Kidney epithelial cell (primary cell): ENCODE measurements at regions not wholly inside any gene's neighbourhood (a gene's known extent, or its start where the extent isn't known, plus 50 kb on each side); places are given as distances from the start of the nearest gene placed in this dataset.

ENCODE experiments used
- DNase-seq: peaks from one replicate; pipeline ENCODE4 v3.0.0-alpha.2; 2010; ENCODE audit warnings: low read depth
- H3K27me3 ChIP-seq: 2 replicates; pipeline ENCODE4 v1.6.0; 2011; ENCODE audit warnings: low read length; ENCODE audit not compliant: control insufficient read depth, insufficient read depth
- H3K36me3 ChIP-seq: 2 replicates; pipeline ENCODE4 v1.5.1; 2011; ENCODE audit warnings: low read length; ENCODE audit not compliant: control insufficient read depth, insufficient read depth
- H3K4me3 ChIP-seq: 2 replicates; pipeline ENCODE4 v1.5.1; 2011; ENCODE audit warnings: low read depth, mild to moderate bottlenecking, control low read depth, low read length
- TF ChIP-seq, protein P1 (sequence below): IDR thresholded peaks from 2 replicates; pipeline ENCODE4 v1.5.1; 2011; ENCODE audit warnings: mild to moderate bottlenecking, moderate library complexity, low read length, control low read depth, inconsistent platforms; ENCODE audit not compliant: insufficient read depth, poor library complexity, severe bottlenecking

GRCh38 chr7:26525398-26526264 lies 234.0 kb downstream of the SNX10 start:
- DNase-seq = no peak
- Histone ChIP-seq H3K36me3 (no peaks in the 10 kb centered on the region), H3K27me3 (no peaks in the 10 kb centered on the region), H3K4me3 (no peak overlapping the region)
- TF ChIP-seq, protein P1, sequence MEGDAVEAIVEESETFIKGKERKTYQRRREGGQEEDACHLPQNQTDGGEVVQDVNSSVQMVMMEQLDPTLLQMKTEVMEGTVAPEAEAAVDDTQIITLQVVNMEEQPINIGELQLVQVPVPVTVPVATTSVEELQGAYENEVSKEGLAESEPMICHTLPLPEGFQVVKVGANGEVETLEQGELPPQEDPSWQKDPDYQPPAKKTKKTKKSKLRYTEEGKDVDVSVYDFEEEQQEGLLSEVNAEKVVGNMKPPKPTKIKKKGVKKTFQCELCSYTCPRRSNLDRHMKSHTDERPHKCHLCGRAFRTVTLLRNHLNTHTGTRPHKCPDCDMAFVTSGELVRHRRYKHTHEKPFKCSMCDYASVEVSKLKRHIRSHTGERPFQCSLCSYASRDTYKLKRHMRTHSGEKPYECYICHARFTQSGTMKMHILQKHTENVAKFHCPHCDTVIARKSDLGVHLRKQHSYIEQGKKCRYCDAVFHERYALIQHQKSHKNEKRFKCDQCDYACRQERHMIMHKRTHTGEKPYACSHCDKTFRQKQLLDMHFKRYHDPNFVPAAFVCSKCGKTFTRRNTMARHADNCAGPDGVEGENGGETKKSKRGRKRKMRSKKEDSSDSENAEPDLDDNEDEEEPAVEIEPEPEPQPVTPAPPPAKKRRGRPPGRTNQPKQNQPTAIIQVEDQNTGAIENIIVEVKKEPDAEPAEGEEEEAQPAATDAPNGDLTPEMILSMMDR = no peak

DNA sequence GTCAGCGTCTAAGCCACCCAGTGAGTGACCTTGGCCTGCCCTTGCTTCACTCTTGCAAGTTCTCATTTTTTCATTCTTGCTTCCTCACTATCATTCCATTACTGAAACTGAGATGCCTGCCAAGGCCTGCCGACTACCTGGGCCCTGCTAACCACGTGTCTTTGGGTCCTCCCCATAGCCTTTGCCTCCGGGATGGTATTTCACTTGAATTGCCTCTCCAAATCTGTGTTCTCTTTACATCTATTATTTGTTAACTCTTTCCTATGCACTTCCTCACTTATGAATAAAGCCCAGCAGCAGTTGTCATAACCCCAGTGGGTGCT lies 234.6 kb downstream of the SNX10 start:
- Histone ChIP-seq H3K36me3 (no peaks in the 10 kb centered on the region), H3K27me3 (peaks cover 2% of the 10 kb centered on the region), H3K4me3 (no peak overlapping the region)
- DNase-seq = no peak
- TF ChIP-seq, protein P1 = no peak

DNA sequence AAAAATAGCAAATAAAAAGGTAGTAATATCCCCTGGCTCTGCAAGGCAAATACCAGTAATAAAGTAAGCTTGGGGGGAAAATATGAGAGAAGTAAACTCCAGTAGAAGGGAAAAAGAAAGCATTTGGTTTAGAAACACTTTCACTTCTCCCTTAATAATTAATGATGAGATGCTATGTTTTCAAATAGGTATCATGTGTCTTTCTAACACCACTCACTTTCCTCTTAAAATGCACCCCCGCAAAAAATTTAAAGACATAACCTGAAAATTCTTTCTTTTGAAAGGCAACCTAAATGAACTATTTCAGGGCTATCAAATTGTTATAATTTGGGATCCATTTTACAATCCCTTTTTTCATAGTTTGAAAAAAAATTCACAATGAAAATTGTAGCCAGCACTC lies 240.3 kb downstream of the SNX10 start:
- H3K4me3 ChIP-seq = no peak overlapping the region
- TF ChIP-seq, protein P1 = no peak
- H3K27me3 ChIP-seq = peaks cover 2% of the 10 kb centered on the region

GRCh38 chr7:26532471-26532870 lies 240.8 kb downstream of the SNX10 start:
- Histone ChIP-seq H3K27me3 (peaks cover 5% of the 10 kb centered on the region), H3K4me3 (no peak overlapping the region), H3K36me3 (no peaks in the 10 kb centered on the region)
- TF ChIP-seq, protein P1 = no peak
- DNase-seq = no peak

More for the DNA sequence above, 240.3 kb downstream of the SNX10 start:
- no peaks in the 10 kb centered on the region for H3K36me3 ChIP-seq
- no peak for DNase-seq

DNA sequence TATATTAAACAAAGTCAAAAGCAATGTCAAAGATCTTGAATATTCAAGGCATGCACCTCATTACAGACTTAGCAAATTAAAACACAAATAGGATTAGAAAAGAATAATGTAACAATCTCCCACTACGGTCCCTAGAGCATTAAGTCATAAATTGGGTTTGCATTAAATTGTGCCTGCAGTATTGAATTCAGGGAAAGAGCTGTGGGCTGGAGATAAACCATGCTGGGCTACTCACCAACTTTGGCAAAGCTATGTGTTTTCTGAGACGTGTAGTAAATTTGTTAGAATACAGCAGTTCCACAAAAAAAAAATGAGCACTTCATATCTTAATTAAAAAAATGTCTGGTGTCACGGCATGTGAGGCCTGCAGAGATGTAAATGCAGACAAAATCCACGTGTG lies 241.6 kb downstream of the SNX10 start:
- TF ChIP-seq, protein P1 = no peak
- DNase-seq = no peak
- Histone ChIP-seq H3K36me3 (no peaks in the 10 kb centered on the region), H3K4me3 (no peak overlapping the region), H3K27me3 (peaks cover 8% of the 10 kb centered on the region)
